GM12878 (cell line): ENCODE measurements at regions not wholly inside any gene's neighbourhood (a gene's known extent, or its start where the extent isn't known, plus 50 kb on each side); places are given as distances from the start of the nearest gene placed in this dataset.

Experiments
- ATAC-seq: fragments of 200-7000 bp; cut with Tn5 transposase; 3 replicates; pipeline ENCODE4 v1.9.1; 2020; ENCODE audit warnings: mild to moderate bottlenecking, moderate library complexity
- BruUV-seq: library from RNA; stranded (reverse); fragments of 400-500 nt; replicated peaks from 2 replicates; lab custom pipeline; 2021; lab: Mats Ljungman, UMichigan
- CTCF ChIA-PET: fragments of 300-600 bp; sonication (Branson Sonifier 250); formaldehyde crosslinking; extraction: SDS; loops from one replicate; lab custom pipeline; 2021; ENCODE audit warnings: inconsistent platforms; lab: Yijun Ruan, JAX
- POLR2A ChIA-PET: fragments of 350-600 bp; formaldehyde crosslinking; extraction: SDS; loops from one replicate; lab custom pipeline; 2021; ENCODE audit warnings: inconsistent platforms; lab: Charles Lee
- RAD21 ChIA-PET: fragments of 300-600 bp; sonication (Branson Sonifier 250); formaldehyde crosslinking; loops from one replicate; lab custom pipeline; 2023; ENCODE audit warnings: antibody characterized with exemption; ENCODE audit not compliant: unreplicated experiment; lab: Charles Lee
- SMC1A ChIA-PET: fragments of 300-600 bp; sonication (Branson Sonifier 250); formaldehyde crosslinking; loops from one replicate; lab custom pipeline; 2023; ENCODE audit not compliant: unreplicated experiment, uncharacterized antibody; lab: Charles Lee
- DNase-seq: peaks from one replicate; pipeline ENCODE4 v3.0.0-alpha.2; 2011; ENCODE audit warnings: low read depth, low spot score
- FAIRE-seq: peaks from 3 replicates; lab custom pipeline; 2011; peaks lifted over from hg19 to GRCh38; lab: Jason Lieb, UNC
- H2AFZ ChIP-seq: 2 replicates; pipeline ENCODE4 v1.6.0; 2011; ENCODE audit warnings: low read depth, low read length, control low read depth; ENCODE audit not compliant: control insufficient read depth
- H3K27ac ChIP-seq: 2 replicates; pipeline ENCODE4 v1.5.1; 2011; ENCODE audit warnings: control low read depth; ENCODE audit not compliant: control insufficient read depth, insufficient read depth
- H3K27me3 ChIP-seq, 2 experiments: replicated peaks in 1 of 2; 2 replicates each; pipeline versions ENCODE4 v1.6.0 to v1.6.1; 2011; ENCODE audit warnings: low read length in 1 of 2; ENCODE audit not compliant: control insufficient read depth in 2 of 2, insufficient read depth in 2 of 2
- H3K36me3 ChIP-seq, 2 experiments: 2 replicates each; pipeline ENCODE4 v1.5.1; 2011; ENCODE audit warnings: low read length in 1 of 2; ENCODE audit not compliant: control insufficient read depth in 2 of 2, insufficient read depth in 2 of 2
- H3K4me1 ChIP-seq: 2 replicates; pipeline ENCODE4 v1.6.1; 2011; ENCODE audit warnings: mild to moderate bottlenecking, low read length, moderate library complexity, mixed read lengths; ENCODE audit not compliant: control insufficient read depth, insufficient read depth
- H3K4me2 ChIP-seq: 2 replicates; pipeline ENCODE4 v1.6.0; 2011; ENCODE audit warnings: control low read depth; ENCODE audit not compliant: control insufficient read depth, insufficient read depth
- H3K4me3 ChIP-seq: fragments of 200-600 bp; sonication (generic); 2 replicates; pipeline ENCODE4 v1.5.1; 2016
- H3K79me2 ChIP-seq: 2 replicates; pipeline ENCODE4 v1.6.0; 2011; ENCODE audit warnings: low read length; ENCODE audit not compliant: control insufficient read depth, insufficient read depth
- H3K9ac ChIP-seq: 2 replicates; pipeline ENCODE4 v1.8.0; 2011; ENCODE audit warnings: low read length, control low read depth, mixed read lengths; ENCODE audit not compliant: control insufficient read depth, insufficient read depth
- H3K9me3 ChIP-seq: replicated peaks from 3 replicates; pipeline ENCODE4 v1.5.1; 2011; ENCODE audit warnings: mild to moderate bottlenecking, low read length; ENCODE audit not compliant: control insufficient read depth, insufficient read depth
- H4K20me1 ChIP-seq: 2 replicates; pipeline ENCODE4 v1.6.0; 2011; ENCODE audit not compliant: control insufficient read depth, insufficient read depth
- BCL3 ChIP-seq: IDR thresholded peaks from 2 replicates; pipeline ENCODE4 v1.6.1; 2011; ENCODE audit warnings: borderline replicate concordance, low read depth, mild to moderate bottlenecking, moderate library complexity, low read length; ENCODE audit not compliant: insufficient read depth, poor library complexity, severe bottlenecking
- CHD4 ChIP-seq: fragments of 200-600 bp; sonication (generic); IDR thresholded peaks from 2 replicates; pipeline ENCODE4 v1.6.1; 2016; ENCODE audit warnings: mild to moderate bottlenecking
- E4F1 ChIP-seq: fragments of 450-650 bp; IDR thresholded peaks from 2 replicates; pipeline ENCODE4 v1.6.1; 2018; ENCODE audit warnings: borderline replicate concordance, mild to moderate bottlenecking; ENCODE audit not compliant: partially characterized antibody
- IRF4 ChIP-seq: IDR thresholded peaks from 2 replicates; pipeline ENCODE4 v1.6.1; 2011; ENCODE audit warnings: low read depth, low read length
- KDM1A ChIP-seq: fragments of 200-600 bp; sonication (generic); IDR thresholded peaks from 2 replicates; pipeline ENCODE4 v1.6.1; 2016; ENCODE audit warnings: borderline replicate concordance
- NBN ChIP-seq: fragments of 450-650 bp; IDR thresholded peaks from 2 replicates; pipeline ENCODE4 v1.6.1; 2016
- NFYB ChIP-seq: IDR thresholded peaks from 2 replicates; pipeline ENCODE4 v1.6.1; 2011; ENCODE audit warnings: low read depth, mild to moderate bottlenecking, low read length, improper control_type of control experiment, moderate library complexity; ENCODE audit not compliant: insufficient read depth
- NR2C1 ChIP-seq: fragments of 450-650 bp; IDR thresholded peaks from 2 replicates; pipeline ENCODE4 v1.6.1; 2017; ENCODE audit warnings: antibody characterized with exemption, mild to moderate bottlenecking, moderate library complexity
- POLR2AphosphoS5 ChIP-seq: IDR thresholded peaks from 2 replicates; pipeline ENCODE4 v1.6.1; 2011; ENCODE audit warnings: mild to moderate bottlenecking, low read length, inconsistent platforms
- SREBF1 ChIP-seq: IDR thresholded peaks from 2 replicates; pipeline ENCODE4 v1.6.1; 2012; ENCODE audit warnings: mild to moderate bottlenecking, low read length
- SREBF2 ChIP-seq: IDR thresholded peaks from 2 replicates; pipeline ENCODE4 v1.6.1; 2012; ENCODE audit warnings: mild to moderate bottlenecking, low read length
- WGBS: methylation state at CpG from one replicate; pipeline ENCODE4 v1.1.6; 2016; ENCODE audit warnings: low lambda C conversion rate; ENCODE audit not compliant: insufficient replicate concordance, insufficient coverage; ENCODE audit errors: missing lambda C conversion rate; 5-methylcytosine and 5-hydroxymethylcytosine counted together
- in situ Hi-C: fragments of 300-500 bp; cut with MboI; formaldehyde crosslinking; loops from 9 replicates; pipeline ENCODE4 v1.14.3; 2018; ENCODE audit warnings: mixed read lengths
- intact Hi-C: fragments of 100-400 bp; cut with micrococcal nuclease; formaldehyde crosslinking; loops from one replicate; pipeline ENCODE4 v1.14.2; 2022; ENCODE audit not compliant: unreplicated experiment
- TF ChIP-seq, protein P1 (sequence below): IDR thresholded peaks from 2 replicates; pipeline ENCODE4 v1.6.1; 2011; ENCODE audit warnings: borderline replicate concordance, low read depth, mild to moderate bottlenecking, moderate library complexity, mixed read lengths, low read length; ENCODE audit not compliant: insufficient read depth; ENCODE audit errors: extremely low read length
- TF ChIP-seq, protein P2 (sequence below): fragments of 450-650 bp; IDR thresholded peaks from 2 replicates; pipeline ENCODE4 v1.6.1; 2016; ENCODE audit warnings: mild to moderate bottlenecking, moderate library complexity, borderline replicate concordance

DNA sequence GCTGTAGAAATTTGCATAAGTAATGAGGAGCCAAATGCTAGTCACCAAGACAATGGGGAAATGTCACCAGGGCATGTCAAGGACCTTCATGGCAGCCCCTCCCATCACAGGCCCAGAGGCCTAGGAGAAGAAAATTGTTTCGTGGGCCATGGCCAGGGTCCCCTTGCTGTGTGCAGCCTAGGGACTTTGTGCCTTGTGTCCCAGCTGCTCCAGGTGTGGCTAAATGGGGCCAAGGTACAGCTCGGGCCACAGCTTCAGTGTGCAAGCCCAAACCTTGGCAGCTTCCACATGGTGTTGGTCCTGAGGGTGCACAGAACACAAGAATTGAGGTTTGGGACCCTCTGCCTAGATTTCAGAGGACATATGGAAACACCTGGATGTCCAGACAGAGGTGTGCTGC lies 208.8 kb upstream of the TBC1D5 start:
- TF ChIP-seq CHD4 (no peak), BCL3 (no peak), NBN (no peak), IRF4 (no peak), E4F1 (no peak), NR2C1 (no peak), SREBF1 (no peak), KDM1A (no peak), NFYB (no peak), POLR2AphosphoS5 (no peak), SREBF2 (no peak)
- TF ChIP-seq, protein P1, sequence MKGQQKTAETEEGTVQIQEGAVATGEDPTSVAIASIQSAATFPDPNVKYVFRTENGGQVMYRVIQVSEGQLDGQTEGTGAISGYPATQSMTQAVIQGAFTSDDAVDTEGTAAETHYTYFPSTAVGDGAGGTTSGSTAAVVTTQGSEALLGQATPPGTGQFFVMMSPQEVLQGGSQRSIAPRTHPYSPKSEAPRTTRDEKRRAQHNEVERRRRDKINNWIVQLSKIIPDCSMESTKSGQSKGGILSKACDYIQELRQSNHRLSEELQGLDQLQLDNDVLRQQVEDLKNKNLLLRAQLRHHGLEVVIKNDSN: no peak
- TF ChIP-seq, protein P2, sequence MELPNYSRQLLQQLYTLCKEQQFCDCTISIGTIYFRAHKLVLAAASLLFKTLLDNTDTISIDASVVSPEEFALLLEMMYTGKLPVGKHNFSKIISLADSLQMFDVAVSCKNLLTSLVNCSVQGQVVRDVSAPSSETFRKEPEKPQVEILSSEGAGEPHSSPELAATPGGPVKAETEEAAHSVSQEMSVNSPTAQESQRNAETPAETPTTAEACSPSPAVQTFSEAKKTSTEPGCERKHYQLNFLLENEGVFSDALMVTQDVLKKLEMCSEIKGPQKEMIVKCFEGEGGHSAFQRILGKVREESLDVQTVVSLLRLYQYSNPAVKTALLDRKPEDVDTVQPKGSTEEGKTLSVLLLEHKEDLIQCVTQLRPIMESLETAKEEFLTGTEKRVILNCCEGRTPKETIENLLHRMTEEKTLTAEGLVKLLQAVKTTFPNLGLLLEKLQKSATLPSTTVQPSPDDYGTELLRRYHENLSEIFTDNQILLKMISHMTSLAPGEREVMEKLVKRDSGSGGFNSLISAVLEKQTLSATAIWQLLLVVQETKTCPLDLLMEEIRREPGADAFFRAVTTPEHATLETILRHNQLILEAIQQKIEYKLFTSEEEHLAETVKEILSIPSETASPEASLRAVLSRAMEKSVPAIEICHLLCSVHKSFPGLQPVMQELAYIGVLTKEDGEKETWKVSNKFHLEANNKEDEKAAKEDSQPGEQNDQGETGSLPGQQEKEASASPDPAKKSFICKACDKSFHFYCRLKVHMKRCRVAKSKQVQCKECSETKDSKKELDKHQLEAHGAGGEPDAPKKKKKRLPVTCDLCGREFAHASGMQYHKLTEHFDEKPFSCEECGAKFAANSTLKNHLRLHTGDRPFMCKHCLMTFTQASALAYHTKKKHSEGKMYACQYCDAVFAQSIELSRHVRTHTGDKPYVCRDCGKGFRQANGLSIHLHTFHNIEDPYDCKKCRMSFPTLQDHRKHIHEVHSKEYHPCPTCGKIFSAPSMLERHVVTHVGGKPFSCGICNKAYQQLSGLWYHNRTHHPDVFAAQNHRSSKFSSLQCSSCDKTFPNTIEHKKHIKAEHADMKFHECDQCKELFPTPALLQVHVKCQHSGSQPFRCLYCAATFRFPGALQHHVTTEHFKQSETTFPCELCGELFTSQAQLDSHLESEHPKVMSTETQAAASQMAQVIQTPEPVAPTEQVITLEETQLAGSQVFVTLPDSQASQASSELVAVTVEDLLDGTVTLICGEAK: no peak
- intact Hi-C loops (no loop called here), in situ Hi-C loops (no loop called here)
- H3K9ac ChIP-seq: no peak overlapping the region
- no peak for ATAC-seq
- ChIA-PET RAD21 (no interaction called here), POLR2A (no interaction called here), SMC1A (no interaction called here), CTCF (no interaction called here)
- H3K27ac ChIP-seq: no peak overlapping the region
- WGBS: 0% methylated on average over 2 of the region's 2 CpGs
- H2AFZ ChIP-seq: no peak overlapping the region
- no peak for FAIRE-seq
- H3K4me3 ChIP-seq: no peak overlapping the region
- no peak overlapping the region for H3K4me2 ChIP-seq
- H3K27me3 ChIP-seq: no peaks in the 10 kb centered on the region; a peak in 1 of 4 replicates
- no peaks in the 10 kb centered on the region for H3K79me2 ChIP-seq
- peaks cover 1% of the 10 kb centered on the region; the same call in 1 of the 3 replicates for H3K9me3 ChIP-seq
- no peaks in the 10 kb centered on the region for H4K20me1 ChIP-seq
- DNase-seq: no peak
- no peaks in the 10 kb centered on the region for H3K36me3 ChIP-seq
- H3K4me1 ChIP-seq: no peaks in the 10 kb centered on the region
- BruUV-seq: no TSS peak
